HFF-Myc (cell line): ENCODE measurements at regions not wholly inside any gene's neighbourhood (a gene's known extent, or its start where the extent isn't known, plus 50 kb on each side); places are given as distances from the start of the nearest gene placed in this dataset.

Experiments used
- DNase-seq: peaks from one replicate; pipeline ENCODE4 v3.0.0-alpha.2; 2011; ENCODE audit warnings: low read depth; ENCODE audit errors: extremely low read depth
- H3K4me3 ChIP-seq: replicated peaks from 2 replicates; pipeline ENCODE4 v1.5.1; 2011; ENCODE audit warnings: low read depth, mild to moderate bottlenecking, control low read depth, low read length
- TF ChIP-seq, protein P1 (sequence below): IDR thresholded peaks from 2 replicates; pipeline ENCODE4 v1.5.1; 2012; ENCODE audit warnings: mild to moderate bottlenecking, low read depth, low read length, control low read depth; ENCODE audit errors: missing control alignments

GRCh38 chr3:150110097-150110496, 139.4 kb upstream of the PFN2 start:
- H3K4me3 ChIP-seq = no peak overlapping the region
- DNase-seq = no peak
- TF ChIP-seq, protein P1, sequence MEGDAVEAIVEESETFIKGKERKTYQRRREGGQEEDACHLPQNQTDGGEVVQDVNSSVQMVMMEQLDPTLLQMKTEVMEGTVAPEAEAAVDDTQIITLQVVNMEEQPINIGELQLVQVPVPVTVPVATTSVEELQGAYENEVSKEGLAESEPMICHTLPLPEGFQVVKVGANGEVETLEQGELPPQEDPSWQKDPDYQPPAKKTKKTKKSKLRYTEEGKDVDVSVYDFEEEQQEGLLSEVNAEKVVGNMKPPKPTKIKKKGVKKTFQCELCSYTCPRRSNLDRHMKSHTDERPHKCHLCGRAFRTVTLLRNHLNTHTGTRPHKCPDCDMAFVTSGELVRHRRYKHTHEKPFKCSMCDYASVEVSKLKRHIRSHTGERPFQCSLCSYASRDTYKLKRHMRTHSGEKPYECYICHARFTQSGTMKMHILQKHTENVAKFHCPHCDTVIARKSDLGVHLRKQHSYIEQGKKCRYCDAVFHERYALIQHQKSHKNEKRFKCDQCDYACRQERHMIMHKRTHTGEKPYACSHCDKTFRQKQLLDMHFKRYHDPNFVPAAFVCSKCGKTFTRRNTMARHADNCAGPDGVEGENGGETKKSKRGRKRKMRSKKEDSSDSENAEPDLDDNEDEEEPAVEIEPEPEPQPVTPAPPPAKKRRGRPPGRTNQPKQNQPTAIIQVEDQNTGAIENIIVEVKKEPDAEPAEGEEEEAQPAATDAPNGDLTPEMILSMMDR = no peak

GRCh38 chr3:150107429-150108175, 136.9 kb upstream of the PFN2 start:
- DNase-seq = no peak
- no peak overlapping the region for H3K4me3 ChIP-seq
- TF ChIP-seq, protein P1 = no peak

DNA sequence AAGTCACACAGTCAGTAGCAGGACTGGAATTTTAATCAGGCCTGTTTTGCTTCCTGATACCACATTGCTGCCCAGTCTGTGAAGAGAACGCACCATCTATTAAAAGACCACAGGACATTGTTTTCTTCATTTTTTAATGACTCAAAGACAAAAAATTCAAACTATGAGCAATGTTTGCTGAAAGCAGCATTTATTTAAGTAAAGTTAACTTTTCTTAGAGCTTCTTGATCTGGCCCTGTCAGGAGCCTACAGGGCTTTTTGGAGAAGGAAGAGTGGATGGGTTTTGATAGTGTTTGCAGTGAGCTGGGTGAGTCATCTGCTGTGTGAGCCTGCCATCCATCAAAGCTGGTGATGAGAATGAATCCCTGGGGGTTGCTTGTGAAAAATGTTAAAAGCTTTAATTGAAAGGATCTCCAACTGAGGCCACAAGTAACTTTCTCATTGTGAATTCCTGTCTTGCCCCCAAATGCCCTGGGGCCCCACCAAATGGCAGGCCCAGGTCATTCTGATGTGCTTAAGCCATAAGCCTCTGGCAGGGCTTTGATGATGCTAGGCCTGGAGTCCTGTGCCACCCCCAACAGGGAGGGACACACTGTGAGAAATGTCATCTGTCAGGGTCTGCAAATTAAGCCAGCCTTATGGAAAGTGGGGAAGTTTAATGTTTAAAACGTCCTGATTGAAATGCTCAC, 136.2 kb upstream of the PFN2 start:
- DNase-seq = peak; percentile 52
- no peak overlapping the region for H3K4me3 ChIP-seq
- TF ChIP-seq, protein P1 = no peak

- H3K4me3 ChIP-seq = no peak overlapping the region
- TF ChIP-seq, protein P1 = no peak
- DNase-seq = no peak
Observed at GRCh38 chr3:150105886-150106612, 135.4 kb upstream of the PFN2 start.

DNA sequence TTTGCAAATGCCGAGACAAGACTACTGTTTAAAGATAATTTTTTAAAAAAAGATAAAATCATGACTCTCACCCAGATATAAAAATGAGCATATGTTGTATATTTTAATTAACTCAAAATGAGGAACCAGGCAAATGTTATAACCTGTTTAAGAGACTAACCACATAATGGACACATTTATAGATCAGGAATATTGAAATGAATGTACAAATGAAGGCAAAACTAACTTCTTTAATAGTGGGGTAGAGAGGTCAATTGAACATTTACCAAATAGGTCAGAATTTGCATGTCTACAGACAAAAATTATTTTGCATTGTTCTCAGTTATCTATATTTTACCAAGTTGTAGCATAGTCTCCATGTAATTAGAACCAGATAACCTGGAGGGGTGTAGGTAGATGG, 134.3 kb upstream of the PFN2 start:
- DNase-seq = no peak
- H3K4me3 ChIP-seq = no peak overlapping the region
- TF ChIP-seq, protein P1 = no peak

DNA sequence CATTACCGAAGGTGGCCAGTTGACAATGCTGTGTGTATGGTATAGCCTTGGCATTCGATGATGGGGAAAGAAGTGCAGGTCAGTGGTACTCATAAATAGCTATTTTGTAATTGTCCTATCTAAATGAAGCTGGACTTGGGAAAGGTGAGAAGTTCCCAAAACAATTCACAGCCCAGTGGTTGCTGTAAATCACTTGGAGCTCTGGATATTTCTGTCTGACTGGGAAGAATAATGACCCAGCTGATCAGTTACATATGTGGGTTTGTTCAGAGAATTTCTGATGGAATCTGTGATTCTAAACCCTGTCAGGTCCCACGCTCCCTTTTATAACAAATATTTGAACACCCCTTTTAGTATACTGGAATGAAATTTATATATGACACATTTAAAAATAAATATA, 133.9 kb upstream of the PFN2 start:
- TF ChIP-seq, protein P1 = no peak
- H3K4me3 ChIP-seq = no peak overlapping the region
- no peak for DNase-seq
